Fibroblast of villous mesenchyme (primary cell): ENCODE measurements at regions not wholly inside any gene's neighbourhood (a gene's known extent, or its start where the extent isn't known, plus 50 kb on each side); places are given as distances from the start of the nearest gene placed in this dataset.
A peak's percentile ranks its signal among the peaks of the same experiment; 100 is the strongest.

Source experiments
- DNase-seq: peaks from one replicate; pipeline ENCODE4 v3.0.0-alpha.2; 2010; ENCODE audit warnings: low read depth
- H3K4me3 ChIP-seq: 2 replicates; pipeline ENCODE4 v1.5.1; 2011; ENCODE audit warnings: low read depth, mild to moderate bottlenecking, low read length
- TF ChIP-seq, protein P1 (sequence below): IDR thresholded peaks from 2 replicates; pipeline ENCODE4 v1.5.1; 2012; ENCODE audit warnings: low read depth, mild to moderate bottlenecking, low read length; ENCODE audit not compliant: insufficient read depth

DNA sequence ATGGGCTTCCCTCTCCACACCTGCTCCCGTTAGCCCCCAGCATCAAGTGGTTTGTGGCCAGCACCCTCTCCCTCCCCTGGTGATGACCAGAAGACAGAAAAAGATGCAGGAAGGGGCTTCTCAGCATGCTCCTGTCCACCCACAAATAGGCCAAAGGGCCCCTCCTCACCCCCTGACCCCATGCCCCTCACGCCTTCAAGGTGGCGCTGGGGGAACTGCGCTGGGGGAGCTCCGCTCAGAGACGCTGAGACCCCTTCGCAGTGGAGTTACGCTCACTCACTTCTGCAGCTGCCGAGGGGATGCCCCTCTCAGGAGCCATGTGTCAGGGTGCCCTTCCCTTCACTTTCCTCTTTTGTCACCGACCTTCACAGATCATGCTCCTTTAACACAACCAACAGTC is 92.0 kb downstream of the PSMB1 start:
- TF ChIP-seq, protein P1, sequence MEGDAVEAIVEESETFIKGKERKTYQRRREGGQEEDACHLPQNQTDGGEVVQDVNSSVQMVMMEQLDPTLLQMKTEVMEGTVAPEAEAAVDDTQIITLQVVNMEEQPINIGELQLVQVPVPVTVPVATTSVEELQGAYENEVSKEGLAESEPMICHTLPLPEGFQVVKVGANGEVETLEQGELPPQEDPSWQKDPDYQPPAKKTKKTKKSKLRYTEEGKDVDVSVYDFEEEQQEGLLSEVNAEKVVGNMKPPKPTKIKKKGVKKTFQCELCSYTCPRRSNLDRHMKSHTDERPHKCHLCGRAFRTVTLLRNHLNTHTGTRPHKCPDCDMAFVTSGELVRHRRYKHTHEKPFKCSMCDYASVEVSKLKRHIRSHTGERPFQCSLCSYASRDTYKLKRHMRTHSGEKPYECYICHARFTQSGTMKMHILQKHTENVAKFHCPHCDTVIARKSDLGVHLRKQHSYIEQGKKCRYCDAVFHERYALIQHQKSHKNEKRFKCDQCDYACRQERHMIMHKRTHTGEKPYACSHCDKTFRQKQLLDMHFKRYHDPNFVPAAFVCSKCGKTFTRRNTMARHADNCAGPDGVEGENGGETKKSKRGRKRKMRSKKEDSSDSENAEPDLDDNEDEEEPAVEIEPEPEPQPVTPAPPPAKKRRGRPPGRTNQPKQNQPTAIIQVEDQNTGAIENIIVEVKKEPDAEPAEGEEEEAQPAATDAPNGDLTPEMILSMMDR: no peak
- H3K4me3 ChIP-seq: no peak overlapping the region
- no peak for DNase-seq

DNA sequence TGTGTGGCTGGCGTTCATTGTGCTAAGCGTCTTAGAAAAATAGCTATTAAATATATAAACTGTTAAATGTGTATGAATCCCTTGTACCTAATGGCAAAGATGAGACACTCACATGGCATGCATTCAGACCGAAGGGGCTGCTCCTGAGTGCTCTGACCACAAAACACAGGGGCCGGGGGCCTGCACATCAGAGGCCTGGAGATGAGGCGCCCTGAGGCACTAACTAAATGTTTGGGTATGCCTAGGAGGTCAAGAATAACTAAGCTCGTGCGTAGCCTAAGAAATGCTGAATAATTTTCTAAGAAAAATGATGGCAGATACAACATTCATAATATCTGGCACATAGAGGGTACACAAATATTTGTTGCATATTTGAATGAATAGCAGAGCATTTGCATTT is 92.5 kb downstream of the PSMB1 start:
- no peak for DNase-seq
- TF ChIP-seq, protein P1: no peak
- H3K4me3 ChIP-seq: no peak overlapping the region

DNA sequence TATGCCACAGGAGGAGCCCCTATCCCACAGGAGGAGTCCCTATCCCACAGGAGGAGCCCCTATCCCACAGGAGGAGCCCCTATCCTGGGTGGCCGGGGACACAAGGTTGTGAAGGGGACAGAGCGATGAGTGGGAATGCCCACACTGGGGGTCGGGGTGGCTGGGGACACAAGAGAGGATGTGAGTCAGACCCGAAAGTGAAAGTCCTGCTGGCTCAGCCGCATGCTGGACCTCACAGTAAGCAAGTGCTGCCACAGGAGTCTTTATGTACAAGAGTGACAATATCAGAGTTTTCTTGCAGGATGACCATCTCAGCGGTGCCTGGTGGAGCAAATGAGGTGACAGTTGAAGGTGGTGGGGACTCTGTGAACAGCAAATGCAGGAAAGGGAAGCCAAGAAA is 93.7 kb downstream of the PSMB1 start:
- TF ChIP-seq, protein P1: no peak

DNA sequence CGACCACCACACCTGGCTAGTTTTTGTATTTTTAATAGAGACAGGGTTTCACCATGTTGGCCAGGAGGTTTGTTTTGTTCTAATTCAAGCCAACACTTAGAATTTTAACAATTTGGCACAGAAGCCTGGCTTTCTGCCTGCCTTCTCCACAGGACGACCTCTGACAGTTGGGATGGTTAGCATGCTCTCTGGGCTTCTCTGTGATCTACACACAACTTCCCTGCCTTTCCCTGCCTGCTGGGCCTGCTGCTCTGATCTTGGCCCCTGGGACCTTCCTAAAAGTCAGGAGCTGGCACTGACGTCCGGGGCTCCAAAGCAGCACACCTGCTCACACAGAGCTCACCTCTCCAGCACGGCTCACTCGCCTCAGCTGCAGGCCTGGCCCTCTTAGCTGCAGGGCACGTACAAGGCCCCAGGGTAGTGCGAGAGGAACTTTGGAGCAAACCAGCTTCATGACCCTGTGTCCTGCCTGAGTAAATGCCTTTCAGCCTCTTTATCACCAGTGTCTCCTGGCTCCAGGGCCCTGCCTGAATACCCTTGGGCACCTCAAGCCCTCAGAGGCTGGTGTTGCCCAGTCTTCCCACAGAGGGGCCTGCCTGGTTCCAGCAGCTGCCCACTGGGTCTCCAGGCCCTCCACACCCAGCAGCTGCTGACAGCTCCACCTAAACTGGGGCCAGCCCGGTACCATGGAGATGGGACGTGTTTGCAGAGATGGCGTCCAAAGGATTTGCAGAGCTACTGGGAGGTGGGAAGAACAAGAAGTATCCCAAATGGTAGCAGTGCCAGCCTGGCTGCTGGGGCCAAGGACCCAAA is 96.0 kb downstream of the PSMB1 start:
- TF ChIP-seq, protein P1: no peak
- no peak for DNase-seq
- H3K4me3 ChIP-seq: no peak overlapping the region

More for the DNA sequence above, 93.7 kb downstream of the PSMB1 start:
- H3K4me3 ChIP-seq: peak overlapping the region; percentile 43
- DNase-seq: peak; percentile 62
